IPS DF 19.7 (cell line): ENCODE measurements at regions not wholly inside any gene's neighbourhood (a gene's known extent, or its start where the extent isn't known, plus 50 kb on each side); places are given as distances from the start of the nearest gene placed in this dataset.
"Not testable (repeated sequence)": the region's sequence is repeated elsewhere in the genome, so short reads cannot be mapped to it uniquely, and the experiment has no call there.

Experiments used
- DNase-seq: peaks from one replicate; pipeline ENCODE4 v3.0.0-alpha.2; 2013; ENCODE audit warnings: low read depth, low spot score

- DNase-seq, result no peak
Observed at GRCh38 chr6:903761-904160, 210.8 kb upstream of the EXOC2 start.

DNA sequence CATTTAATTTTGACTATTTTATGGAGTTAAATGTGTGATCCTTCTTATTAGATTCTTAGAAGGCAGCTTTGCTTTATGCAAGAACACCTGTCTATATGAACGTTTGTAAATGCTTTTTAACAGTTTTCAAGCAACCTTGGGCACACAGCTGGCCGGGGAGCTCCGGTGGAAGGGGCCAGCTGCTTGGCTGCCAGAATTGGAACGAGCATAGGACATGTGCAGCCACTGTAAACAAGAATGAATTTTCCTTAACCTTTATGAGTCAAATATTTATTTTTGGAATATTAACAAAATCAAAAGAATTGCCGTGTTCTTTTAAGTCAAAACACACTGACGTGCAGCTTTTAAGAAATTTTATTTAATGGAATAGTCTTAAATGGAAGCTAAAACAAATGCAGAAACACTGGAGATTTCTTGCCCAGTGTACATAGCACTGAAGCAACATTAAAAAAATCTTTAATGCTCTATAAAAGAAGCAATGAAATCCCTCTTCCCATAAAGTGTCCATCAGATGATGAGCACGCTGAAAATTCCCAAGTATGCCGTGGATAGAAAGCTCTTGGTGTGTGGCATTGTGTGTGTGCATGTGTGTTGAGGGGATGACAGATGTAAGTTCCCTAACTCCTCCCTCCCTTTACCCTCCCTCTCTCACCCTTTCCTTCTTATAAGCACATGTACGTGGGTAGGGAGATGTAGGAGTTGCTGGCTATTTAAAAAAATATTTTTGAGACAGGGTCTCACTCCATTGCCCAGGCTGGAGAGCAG, 208.9 kb upstream of the EXOC2 start:
- DNase-seq, result no peak

- no peak for DNase-seq
Observed at GRCh38 chr6:900716-901605, 208.0 kb upstream of the EXOC2 start.

- DNase-seq, result no peak
Observed at GRCh38 chr6:897528-898207, 204.7 kb upstream of the EXOC2 start.

- DNase-seq, result no peak
Observed at GRCh38 chr6:894274-894673, 201.3 kb upstream of the EXOC2 start.

- DNase-seq, result no peak
Observed at GRCh38 chr6:890995-891394, 198.1 kb upstream of the EXOC2 start.

DNA sequence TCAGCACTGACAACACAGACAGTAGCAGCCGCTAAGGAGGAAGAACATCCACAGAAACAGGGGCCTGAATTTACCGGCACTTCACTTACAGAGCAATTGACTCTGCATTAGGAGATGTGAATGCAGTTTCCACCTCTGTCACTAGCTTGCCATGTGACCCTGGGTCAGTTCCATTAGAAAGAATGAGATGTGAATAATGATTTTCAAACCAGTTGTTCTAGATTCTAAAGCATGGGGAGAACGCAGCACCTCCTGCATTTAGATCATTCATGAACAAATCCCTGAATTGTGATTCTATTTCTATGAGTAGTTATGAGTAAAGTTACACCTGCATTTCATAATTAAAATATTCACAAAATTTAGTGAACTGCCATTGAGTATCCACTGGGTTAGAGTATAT, 197.3 kb upstream of the EXOC2 start:
- DNase-seq, result no peak

DNA sequence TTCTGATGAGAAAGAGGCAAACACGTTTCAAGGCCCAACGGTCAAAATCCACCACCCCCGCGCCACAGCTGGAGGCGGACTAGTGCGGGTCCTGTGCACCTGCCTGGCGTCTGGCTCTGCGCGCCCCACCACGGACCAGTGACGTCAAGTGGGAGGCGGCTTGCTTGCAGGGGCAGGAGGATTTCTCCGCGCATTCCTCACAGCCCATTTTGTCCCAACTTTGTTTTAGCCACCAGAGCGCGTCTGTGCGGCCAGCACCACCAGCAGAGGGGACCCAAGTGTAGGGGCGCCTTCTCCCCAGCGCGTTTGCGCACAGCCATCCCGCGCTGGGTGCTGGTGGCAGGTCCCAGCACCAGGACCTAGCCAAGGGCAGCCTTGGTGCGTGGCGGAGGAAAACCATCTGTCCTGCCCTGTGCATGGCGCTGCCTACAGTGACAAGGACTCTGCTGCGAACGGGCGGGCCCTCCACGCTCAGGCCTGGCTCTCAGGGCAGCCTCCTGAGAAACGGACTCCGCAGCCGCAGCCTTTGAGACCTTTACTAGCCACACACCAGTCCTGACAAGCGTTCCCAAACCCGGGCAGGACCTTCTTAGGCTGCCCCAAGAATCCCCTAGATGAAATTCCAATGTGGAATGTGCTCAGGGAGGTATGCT, 194.8 kb upstream of the EXOC2 start:
- DNase-seq, result no peak

DNA sequence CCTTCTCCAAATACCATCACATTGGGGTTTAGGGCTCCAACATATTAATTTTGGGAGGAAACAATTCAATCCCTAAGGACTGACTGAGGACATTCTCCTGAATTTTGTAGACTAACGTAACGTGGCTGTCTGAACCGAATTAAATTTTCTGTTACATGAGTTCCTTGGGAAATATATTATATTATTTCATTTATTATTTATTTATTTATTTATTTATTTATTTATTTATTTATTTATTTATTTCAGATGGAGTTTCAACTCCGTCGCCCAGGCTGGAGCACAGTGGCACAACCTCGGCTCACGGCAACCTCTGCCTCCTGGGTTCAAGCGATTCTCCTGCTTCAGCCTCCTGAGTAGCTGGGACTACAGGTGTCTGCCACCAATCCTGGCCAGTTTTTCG, 193.2 kb upstream of the EXOC2 start:
- not testable (repeated sequence) for DNase-seq

GRCh38 chr6:885051-885590, 192.2 kb upstream of the EXOC2 start:
- no peak for DNase-seq

DNA sequence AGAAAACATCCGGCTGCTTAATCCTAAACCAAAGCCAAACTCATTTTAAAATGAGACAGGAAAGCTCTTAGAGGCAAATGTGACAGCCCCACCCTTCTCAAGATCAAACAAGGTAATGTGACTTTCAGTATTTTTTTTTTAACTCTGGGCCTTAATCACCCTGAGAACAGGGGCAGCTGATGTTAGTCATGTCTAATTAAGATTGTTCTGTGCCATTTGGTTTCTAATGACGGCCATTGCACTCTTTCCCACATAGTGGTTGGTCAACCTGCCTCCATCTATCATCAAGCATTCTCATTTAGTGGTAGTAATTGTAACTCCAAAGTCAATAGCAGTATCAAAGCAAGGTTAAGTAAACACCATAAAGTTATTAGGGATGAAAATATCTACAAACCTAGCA, 191.6 kb upstream of the EXOC2 start:
- DNase-seq, result no peak

DNA sequence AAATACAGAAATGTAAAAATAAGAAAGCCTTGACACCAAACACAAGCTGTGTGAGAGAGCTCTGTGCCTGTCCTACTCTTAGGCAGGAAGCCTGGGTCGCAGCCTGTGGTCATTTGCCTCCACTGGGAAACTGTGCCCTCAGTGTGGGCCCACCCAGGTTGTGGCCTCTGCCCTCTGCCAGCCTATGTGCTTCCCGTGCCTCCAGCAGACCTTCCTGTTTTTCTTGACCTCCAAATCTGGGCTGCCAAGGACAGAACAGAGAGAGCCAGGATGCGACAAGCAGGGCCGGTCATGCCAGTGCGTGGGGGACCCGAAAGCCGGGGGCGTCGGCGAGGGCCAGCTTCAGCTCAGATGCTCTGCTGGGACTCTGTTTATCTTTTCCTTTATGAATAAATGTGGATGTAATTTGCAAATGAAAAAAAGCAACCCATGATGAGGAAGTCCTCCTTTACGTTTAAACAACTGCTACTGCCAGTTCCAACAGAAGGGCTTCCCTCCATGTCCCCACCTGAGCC, 189.2 kb upstream of the EXOC2 start:
- DNase-seq, result no peak

DNA sequence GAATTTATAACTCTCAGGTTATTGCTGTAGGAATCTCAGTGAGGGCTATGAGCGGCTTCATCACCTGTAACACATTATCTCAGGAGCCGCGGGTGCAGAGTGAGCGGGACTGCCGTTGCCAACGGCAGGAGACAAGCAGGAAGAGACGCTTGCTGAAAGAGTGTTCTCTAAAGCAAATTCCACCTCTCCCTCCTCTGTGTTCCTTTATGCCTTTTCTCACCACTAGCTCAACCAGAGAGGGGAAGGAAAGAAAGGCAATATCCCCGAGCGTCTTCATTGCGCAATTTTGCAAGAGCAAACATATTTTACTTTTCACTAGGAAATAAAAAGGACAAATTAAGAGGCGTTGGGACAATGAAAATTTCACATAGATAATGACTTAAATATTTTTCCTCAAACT, 185.2 kb upstream of the EXOC2 start:
- DNase-seq, result no peak

DNA sequence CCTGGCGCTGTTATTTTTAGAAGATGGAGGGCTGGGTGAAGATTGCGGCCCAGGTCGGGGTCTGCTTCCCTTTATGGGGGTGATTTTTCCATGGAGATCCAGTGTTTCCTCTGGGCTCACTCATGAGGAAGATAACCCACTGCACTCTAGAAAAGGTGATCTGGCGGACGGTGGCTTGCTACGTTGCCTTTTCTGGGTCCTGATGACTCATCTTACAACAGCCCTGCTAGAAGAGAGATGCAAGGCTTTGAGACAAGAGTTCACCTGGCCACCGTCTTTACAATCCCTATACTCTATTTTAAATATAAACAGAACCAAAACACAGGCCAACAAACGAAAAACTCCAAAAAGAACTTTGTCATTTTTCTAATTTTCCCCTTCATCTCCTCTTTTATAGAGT, 182.1 kb upstream of the EXOC2 start:
- DNase-seq, result no peak

DNA sequence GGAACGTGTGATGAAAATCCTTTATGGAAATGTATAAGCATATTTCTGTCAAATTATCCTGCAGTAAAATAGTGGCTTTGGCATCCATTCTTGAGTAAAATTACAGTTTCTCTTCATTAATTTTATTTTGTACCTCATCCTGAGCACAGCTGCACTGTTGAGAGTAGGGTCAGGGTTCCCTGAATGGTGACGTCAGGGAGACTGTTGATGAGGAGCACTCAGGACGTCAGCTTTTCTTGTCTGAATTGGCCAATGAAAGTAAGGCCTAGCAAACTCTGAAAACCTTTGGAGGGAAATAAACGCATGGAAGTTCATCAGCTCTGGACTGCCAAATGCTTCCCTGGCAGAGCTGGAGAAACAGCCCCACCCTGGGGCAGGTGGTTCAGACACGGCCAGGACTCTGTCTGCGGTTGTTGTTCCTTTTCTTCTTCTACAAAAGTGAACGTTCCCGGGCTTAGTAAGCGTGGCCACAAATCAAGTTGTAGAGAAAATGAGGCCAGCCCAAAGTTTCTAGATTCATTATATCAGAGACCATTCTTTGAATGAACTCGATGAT, 179.7 kb upstream of the EXOC2 start:
- DNase-seq, result no peak

DNA sequence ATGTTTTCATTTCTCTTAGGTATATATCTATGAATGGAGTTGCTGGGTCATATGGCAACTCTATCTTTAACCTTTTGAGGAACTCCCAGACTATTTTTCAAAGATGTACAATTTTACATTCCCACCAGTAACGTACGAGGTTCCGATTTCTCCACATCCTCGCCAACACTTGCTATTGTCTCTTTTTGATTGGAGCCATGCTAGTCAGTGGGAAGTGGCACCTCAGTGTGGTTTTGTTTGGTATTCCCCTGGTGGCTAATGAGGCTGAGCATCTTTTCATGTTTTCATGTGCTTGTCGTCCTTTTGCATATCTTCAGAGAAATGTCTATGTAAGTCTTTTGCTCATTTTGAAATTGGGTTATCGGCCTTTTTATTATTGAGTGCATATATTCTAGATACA, 178.6 kb upstream of the EXOC2 start:
- DNase-seq, result no peak

- DNase-seq, result no peak
Observed at GRCh38 chr6:870096-870495, 177.2 kb upstream of the EXOC2 start.

GRCh38 chr6:868201-868600, 175.3 kb upstream of the EXOC2 start:
- no peak for DNase-seq

DNA sequence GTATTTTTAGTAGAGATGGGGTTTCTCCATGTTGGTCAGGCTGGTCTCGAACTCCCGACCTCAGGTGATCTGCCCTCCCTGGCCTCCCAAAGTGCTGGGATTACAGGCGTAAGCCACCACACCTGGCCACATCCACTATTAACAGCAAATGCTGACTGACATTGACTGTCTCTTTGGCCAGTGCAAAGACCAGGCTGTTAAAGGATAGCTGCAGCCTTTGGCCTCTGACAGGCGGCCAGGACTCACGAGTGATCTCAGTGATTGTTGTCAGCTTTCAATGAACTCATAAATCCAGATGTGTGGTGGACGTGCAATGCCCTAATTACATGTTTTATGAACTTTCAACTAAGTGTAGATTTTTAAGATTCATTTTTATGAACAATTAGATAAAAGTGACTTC, 174.4 kb upstream of the EXOC2 start:
- DNase-seq, result no peak

DNA sequence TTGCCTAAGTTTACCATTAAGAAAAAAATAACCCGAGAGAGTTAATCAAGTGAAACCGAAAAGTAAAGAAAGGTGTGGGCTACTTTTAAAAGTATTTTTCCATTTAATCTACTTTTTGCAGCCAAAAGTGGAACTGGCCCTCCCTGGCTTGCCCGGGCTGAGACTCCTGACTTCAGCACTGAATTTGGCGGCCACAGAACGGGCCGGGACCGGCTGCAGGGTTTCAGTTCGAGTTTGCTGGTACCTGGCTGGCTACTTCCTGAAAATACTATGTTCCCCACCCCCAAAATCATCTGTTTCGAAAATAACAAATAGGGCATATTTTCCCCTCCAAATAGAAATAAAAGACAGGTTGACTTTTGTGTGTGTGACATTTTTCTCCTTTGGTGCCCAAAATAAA, 173.4 kb upstream of the EXOC2 start:
- no peak for DNase-seq

GRCh38 chr6:865846-866245, 172.9 kb upstream of the EXOC2 start:
- no peak for DNase-seq
